GM18499 (cell line): ENCODE measurements at regions not wholly inside any gene's neighbourhood (a gene's known extent, or its start where the extent isn't known, plus 50 kb on each side); places are given as distances from the start of the nearest gene placed in this dataset.

Source experiments
- ATAC-seq: cut with Tn5 transposase; IDR thresholded peaks from one replicate; pipeline ENCODE4 v1.9.1; 2021; ENCODE audit warnings: moderate number of reproducible peaks; ENCODE audit not compliant: insufficient read depth, unreplicated experiment

DNA sequence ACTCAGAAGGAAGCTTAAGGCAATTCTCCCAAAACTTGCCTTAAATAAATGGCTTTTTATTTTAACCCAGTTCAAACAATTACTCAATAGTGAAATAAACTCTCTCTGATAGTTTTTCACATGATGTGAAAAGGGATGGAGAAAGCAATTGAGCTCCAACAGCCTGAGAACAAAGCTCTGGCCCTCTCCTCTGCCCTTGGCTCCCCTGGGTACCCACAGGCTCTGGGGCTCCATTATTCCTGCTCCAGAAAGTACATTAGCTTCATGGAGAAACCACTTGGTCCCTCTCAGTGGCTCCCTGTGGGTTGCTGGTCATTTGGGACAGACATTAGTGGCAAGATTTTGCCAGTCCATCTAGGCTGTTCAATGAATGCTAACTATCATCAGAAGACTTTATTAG, 242.8 kb downstream of the ATP23 start:
- no peak for ATAC-seq

GRCh38 chr12:58186401-58186800, 245.0 kb downstream of the ATP23 start:
- no peak for ATAC-seq

DNA sequence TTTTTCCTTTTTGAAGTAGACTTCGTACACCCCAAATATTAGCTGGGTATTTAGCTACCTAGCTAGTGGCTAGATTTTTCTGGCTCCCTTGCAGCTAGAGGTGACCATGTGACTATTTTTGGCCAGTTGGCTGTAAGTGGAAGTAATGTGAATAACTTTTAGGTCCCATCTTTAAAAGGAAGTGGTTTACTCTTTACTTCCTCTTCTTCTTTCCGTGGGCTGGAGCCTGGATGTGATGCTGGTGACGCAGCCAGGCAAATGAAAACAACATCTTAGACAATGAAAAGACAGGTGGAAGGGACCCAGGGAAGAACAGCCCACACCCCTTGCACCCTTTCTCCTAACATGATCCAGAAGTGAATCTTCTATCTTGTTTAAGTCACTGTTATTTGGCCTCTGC, 245.5 kb downstream of the ATP23 start:
- ATAC-seq: no peak

- no peak for ATAC-seq
Measured at GRCh38 chr12:58189030-58189429, 247.7 kb downstream of the ATP23 start.

GRCh38 chr12:58189893-58190292, 248.5 kb downstream of the ATP23 start:
- no peak for ATAC-seq

- ATAC-seq: no peak
Measured at GRCh38 chr12:58190618-58191017, 249.3 kb downstream of the ATP23 start.

GRCh38 chr12:58196971-58197370, 255.6 kb downstream of the ATP23 start:
- ATAC-seq: no peak

- no peak for ATAC-seq
Measured at GRCh38 chr12:58202933-58203718, 261.8 kb downstream of the ATP23 start.

GRCh38 chr12:58204071-58204470, 262.7 kb downstream of the ATP23 start:
- no peak for ATAC-seq

DNA sequence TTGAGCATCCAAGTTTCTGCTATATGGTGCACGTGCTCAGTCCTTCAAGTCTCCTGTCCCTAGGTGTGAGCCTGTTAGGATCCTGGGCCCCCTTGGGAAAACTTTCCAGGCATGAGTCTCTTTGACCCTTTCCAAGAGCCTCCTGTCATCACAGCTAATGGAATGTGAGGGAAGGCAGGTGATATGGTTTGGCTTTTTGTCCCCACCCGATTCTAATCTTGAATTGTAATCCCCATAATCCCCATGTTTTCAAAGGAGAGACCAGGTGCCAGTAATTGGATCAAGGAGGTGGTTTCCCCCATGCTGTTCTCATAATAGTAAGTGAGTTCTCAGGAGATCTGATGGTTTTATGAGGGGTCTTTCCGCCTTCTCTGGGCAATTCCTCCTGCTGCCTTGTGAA, 265.5 kb downstream of the ATP23 start:
- ATAC-seq: no peak

DNA sequence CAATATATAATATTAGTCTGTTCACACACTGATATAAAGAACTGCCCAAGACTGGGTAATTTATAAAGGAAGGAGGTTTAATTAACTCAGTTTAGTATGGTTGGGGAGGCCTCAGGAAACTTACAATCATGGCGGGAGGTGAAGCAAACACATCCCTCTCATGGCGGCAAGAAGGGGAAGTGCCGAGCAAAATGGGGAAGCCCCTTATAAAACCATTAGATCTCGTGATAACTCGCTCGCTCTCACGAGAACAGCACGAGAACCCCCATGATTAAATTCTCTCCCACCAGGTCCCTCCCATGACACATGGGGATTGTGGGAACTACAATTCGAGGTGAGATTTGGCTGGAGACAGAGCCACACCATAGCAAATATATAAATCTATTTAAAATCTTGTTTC, 269.8 kb downstream of the ATP23 start:
- no peak for ATAC-seq

- ATAC-seq: no peak
Measured at GRCh38 chr12:58217130-58217529, 275.8 kb downstream of the ATP23 start.

- no peak for ATAC-seq
Measured at GRCh38 chr12:58224536-58225105, 283.3 kb downstream of the ATP23 start.

DNA sequence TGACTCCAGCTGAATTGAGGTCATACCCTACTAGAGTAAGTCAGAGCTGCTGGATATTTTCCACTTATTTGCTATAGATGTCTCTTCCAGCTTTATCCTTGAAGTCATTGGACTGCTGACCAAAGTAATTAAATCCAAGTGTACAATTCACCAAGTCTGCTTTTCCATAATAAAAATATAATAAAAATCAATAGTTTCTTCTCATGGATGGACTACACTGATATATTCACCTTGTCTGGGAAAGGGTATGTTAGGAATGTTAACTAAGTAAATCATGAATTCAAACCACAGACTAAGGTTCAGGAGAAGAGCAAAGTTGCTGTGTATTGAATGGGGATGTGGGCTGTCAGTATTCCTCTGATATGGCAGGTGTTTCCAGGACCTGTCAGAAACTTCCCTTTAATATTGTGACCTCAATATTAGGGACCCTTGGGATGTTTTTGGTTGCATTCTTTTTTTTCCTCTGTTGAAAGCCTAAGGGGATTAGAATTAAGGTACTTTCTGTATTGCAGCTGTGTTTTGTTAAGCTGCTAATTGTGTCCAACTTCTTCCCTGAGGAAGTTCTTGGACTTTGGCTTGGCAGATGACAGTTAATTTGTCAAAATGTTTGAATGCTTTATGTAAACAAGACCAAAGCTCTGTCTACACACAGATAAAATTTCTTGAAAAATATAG, 284.0 kb downstream of the ATP23 start:
- ATAC-seq: no peak

GRCh38 chr12:58233886-58234285, 292.5 kb downstream of the ATP23 start:
- ATAC-seq: no peak

GRCh38 chr12:58238411-58238810, 297.0 kb downstream of the ATP23 start:
- ATAC-seq: no peak

- ATAC-seq: no peak
Measured at GRCh38 chr12:58241099-58241498, 299.7 kb downstream of the ATP23 start.

DNA sequence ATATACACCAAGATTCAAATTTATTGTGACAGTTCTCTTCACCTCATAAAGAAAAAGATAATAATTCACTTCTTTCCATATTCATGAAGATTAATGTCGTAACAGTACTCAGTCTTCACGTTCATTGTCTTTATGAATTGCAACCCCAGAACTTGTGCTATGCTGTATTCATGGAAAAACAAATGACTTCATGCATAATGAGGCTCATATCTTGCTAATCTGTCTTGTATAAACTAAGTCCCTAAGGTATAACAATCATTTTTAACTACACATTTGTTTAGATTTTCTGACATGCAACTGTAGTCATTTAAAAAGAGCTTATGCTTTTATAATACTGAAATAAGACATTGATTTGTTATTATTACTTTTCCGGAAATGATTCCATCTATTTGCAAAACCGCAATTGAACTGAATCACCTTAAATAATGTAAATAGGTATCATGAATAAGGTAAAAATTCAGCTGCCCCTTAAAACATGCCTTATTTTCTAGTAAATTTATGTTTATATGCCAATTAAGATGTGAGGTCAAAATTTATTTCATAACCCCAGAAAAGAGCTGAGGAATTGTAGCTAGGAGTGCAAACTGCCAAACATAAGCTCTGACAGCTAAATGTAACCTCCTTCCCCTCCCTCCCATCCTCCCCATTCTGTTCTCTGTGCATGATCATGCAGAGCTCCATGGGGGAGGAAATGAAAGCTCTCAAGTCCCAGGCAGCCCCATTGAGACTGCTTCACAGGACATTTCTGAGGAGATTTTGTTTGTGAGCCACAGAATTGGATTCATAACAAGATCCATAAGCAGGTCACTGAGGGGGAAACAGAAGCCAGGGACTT, 301.6 kb downstream of the ATP23 start:
- ATAC-seq: no peak

- ATAC-seq: no peak
Measured at GRCh38 chr12:58247633-58248032, 306.3 kb downstream of the ATP23 start.

DNA sequence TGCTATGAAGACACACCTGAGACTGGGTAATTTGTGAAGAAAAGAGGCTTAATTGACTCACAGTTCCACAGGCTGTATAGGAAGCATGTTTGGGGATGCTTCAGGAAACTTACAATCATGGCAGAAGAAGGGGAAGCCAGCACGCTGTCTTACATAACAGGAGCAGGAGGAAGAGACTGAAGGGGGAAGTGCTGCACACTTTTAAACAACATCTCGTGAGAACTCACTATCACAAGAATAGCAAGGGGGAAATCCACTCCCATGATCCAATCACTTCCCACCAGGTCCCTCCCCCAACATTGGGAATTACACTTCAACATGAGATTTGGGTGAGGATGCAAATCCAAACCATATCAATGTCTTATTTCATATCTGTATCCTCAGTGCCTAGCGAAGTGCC, 307.2 kb downstream of the ATP23 start:
- no peak for ATAC-seq

DNA sequence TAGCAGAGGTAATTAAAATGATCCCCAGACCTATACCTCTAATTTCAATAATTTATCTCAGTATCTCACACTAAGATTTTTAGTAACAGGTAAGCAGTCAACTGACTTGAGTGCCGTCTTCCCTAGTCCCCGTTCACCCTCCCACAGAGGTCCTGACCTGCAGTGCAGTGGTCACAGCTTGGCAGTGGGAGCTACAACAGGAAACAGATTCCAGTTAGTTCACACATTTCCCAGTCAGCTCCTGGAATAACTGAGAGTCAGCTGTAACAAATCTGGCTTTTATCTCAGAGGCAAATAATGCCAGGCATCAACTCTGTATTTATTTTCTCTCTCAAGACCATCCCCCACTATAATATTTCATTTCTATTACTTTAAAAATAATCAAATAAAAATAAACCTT, 308.2 kb downstream of the ATP23 start:
- ATAC-seq: no peak
